Osteoblast (primary cell): ENCODE measurements at regions not wholly inside any gene's neighbourhood (a gene's known extent, or its start where the extent isn't known, plus 50 kb on each side); places are given as distances from the start of the nearest gene placed in this dataset.

Experiments used
- DNase-seq: peaks from one replicate; pipeline ENCODE4 v3.0.0; 2011; ENCODE audit warnings: low spot score, mixed read lengths; ENCODE audit not compliant: insufficient read length; ENCODE audit errors: missing footprints
- H2AFZ ChIP-seq: 2 replicates; pipeline ENCODE4 v1.6.0; 2011; ENCODE audit warnings: mild to moderate bottlenecking, low read length
- H3K27ac ChIP-seq: 2 replicates; pipeline ENCODE4 v1.5.1; 2011; ENCODE audit warnings: mild to moderate bottlenecking, low read depth, low read length, moderate library complexity
- H3K27me3 ChIP-seq: 2 replicates; pipeline ENCODE4 v1.6.0; 2012; ENCODE audit warnings: mild to moderate bottlenecking, control low read depth, inconsistent platforms, low read length, moderate library complexity; ENCODE audit not compliant: insufficient read depth
- H3K36me3 ChIP-seq: 2 replicates; pipeline ENCODE4 v1.5.1; 2011; ENCODE audit warnings: mild to moderate bottlenecking, low read length, control low read depth, moderate library complexity; ENCODE audit not compliant: insufficient read depth
- H3K4me1 ChIP-seq: 2 replicates; pipeline ENCODE4 v1.5.1; 2011; ENCODE audit warnings: mild to moderate bottlenecking, low read length, control low read depth, moderate library complexity; ENCODE audit not compliant: insufficient read depth
- H3K4me2 ChIP-seq: 2 replicates; pipeline ENCODE4 v1.6.0; 2011; ENCODE audit warnings: mild to moderate bottlenecking, low read length; ENCODE audit not compliant: insufficient read depth
- H3K4me3 ChIP-seq: fragments of 200-600 bp; sonication (generic); 3 replicates; pipeline ENCODE4 v1.5.1; 2012; ENCODE audit warnings: mild to moderate bottlenecking, low read length, inconsistent platforms; ENCODE audit not compliant: insufficient read depth
- H3K79me2 ChIP-seq: 2 replicates; pipeline ENCODE4 v1.6.0; 2012; ENCODE audit warnings: mild to moderate bottlenecking, low read length, control low read depth, inconsistent platforms; ENCODE audit not compliant: insufficient read depth
- H3K9me3 ChIP-seq: 2 replicates; pipeline ENCODE4 v1.5.1; 2011; ENCODE audit warnings: low read depth, low read length, control low read depth
- H4K20me1 ChIP-seq: 2 replicates; pipeline ENCODE4 v1.6.0; 2012; ENCODE audit warnings: mild to moderate bottlenecking, low read length, control low read depth; ENCODE audit not compliant: insufficient read depth
- TF ChIP-seq, protein P1 (sequence below): IDR thresholded peaks from 2 replicates; pipeline ENCODE4 v1.5.1; 2011; ENCODE audit warnings: mild to moderate bottlenecking, low read depth, low read length, moderate library complexity; ENCODE audit errors: extremely low read depth

DNA sequence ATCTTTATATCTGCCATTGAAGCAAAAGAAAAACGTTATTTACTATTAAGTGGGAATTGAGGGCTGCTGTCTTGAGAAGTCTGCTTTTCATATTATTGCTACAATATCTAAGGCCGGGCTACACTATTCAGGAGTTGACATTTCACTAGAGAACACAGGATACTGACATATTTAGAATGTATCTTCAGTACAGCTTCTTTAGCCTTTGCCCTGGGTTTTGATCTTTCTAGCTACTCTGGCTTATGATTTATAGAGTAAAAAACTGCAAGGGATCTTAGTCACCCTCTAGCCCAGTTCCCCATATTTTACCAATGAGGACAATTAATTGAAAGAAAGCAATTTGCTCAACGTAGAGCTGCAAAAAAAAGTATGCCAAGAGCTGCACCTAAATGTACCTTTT lies 307.4 kb upstream of the DPPA4 start:
- TF ChIP-seq, protein P1, sequence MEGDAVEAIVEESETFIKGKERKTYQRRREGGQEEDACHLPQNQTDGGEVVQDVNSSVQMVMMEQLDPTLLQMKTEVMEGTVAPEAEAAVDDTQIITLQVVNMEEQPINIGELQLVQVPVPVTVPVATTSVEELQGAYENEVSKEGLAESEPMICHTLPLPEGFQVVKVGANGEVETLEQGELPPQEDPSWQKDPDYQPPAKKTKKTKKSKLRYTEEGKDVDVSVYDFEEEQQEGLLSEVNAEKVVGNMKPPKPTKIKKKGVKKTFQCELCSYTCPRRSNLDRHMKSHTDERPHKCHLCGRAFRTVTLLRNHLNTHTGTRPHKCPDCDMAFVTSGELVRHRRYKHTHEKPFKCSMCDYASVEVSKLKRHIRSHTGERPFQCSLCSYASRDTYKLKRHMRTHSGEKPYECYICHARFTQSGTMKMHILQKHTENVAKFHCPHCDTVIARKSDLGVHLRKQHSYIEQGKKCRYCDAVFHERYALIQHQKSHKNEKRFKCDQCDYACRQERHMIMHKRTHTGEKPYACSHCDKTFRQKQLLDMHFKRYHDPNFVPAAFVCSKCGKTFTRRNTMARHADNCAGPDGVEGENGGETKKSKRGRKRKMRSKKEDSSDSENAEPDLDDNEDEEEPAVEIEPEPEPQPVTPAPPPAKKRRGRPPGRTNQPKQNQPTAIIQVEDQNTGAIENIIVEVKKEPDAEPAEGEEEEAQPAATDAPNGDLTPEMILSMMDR, result no peak
- no peaks in the 10 kb centered on the region for H3K36me3 ChIP-seq
- no peak overlapping the region for H3K4me2 ChIP-seq
- H3K4me3 ChIP-seq, result no peak overlapping the region
- H3K4me1 ChIP-seq, result no peaks in the 10 kb centered on the region
- H2AFZ ChIP-seq, result no peak overlapping the region
- DNase-seq, result no peak
- no peaks in the 10 kb centered on the region for H4K20me1 ChIP-seq
- H3K9me3 ChIP-seq, result no peaks in the 10 kb centered on the region
- H3K79me2 ChIP-seq, result no peaks in the 10 kb centered on the region
- H3K27ac ChIP-seq, result no peak overlapping the region
- no peaks in the 10 kb centered on the region for H3K27me3 ChIP-seq

DNA sequence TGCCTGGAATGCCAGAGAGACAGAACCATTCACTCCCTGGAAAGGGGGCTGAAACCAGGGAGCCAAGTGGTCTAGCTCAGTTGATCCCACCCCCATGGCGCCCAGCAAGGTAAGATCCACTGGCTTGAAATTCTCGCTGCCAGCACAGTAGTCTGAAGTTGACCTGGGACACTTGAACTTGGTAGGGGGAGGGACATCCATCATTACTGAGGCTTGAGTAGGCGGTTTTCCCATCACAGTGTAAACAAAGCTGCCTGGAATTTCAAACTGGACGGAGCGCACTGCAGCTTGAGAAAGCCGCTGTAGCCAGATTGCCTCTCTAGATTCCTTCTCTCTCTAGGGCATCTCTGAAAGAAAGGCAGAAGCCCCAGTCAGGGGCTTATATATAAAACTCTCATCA lies 310.7 kb upstream of the DPPA4 start:
- DNase-seq, result no peak
- H3K27ac ChIP-seq, result no peak overlapping the region
- TF ChIP-seq, protein P1, result no peak
- H2AFZ ChIP-seq, result no peak overlapping the region
- H3K4me2 ChIP-seq, result no peak overlapping the region
- no peaks in the 10 kb centered on the region for H3K79me2 ChIP-seq
- no peaks in the 10 kb centered on the region for H4K20me1 ChIP-seq
- H3K36me3 ChIP-seq, result no peaks in the 10 kb centered on the region
- no peak overlapping the region for H3K4me3 ChIP-seq
- no peaks in the 10 kb centered on the region for H3K27me3 ChIP-seq
- H3K9me3 ChIP-seq, result no peaks in the 10 kb centered on the region
- no peaks in the 10 kb centered on the region for H3K4me1 ChIP-seq

DNA sequence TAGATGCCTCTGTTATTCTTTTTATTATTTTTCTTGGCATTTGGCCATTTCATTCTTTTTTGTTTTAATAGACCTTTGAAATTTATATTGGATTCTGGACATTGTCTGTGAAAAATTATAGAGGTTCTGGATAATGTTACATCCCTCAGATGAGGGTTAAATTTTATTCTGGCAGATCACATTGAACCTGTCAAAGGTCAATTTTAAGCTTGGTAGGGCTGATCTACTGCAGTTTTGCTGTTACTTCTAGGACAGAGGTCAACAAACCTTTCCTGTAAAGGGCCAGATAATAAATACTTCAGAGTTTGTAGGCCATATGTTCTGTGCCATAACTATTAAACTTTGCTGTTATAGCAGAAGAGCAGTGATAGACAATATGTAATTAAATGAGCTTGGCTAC lies 318.9 kb upstream of the DPPA4 start:
- H3K27me3 ChIP-seq, result no peaks in the 10 kb centered on the region
- H3K4me2 ChIP-seq, result no peak overlapping the region
- H3K79me2 ChIP-seq, result no peaks in the 10 kb centered on the region
- no peaks in the 10 kb centered on the region for H3K9me3 ChIP-seq
- DNase-seq, result no peak
- H3K4me3 ChIP-seq, result no peak overlapping the region
- no peaks in the 10 kb centered on the region for H3K36me3 ChIP-seq
- H4K20me1 ChIP-seq, result no peaks in the 10 kb centered on the region
- H3K27ac ChIP-seq, result no peak overlapping the region
- no peak overlapping the region for H2AFZ ChIP-seq
- H3K4me1 ChIP-seq, result no peaks in the 10 kb centered on the region
- TF ChIP-seq, protein P1, result no peak

DNA sequence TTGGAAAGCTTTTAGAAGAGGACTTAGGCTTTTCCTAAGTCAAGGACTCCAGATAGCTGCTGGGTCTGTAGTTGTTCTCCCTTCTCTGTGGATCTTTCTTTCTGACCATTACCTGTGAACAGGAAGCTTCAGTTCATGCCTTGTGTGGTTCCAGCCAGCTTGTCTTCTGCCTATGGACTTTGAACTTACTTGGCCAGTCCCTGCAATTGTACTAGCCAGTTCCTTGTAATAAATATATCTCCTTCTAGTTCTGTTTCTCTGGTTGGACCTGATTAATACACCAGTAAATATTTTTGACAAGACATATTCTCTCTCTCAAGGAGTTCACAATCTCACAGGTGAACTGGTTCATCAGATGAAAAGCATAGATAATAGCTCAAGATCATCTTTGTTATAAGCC lies 341.3 kb upstream of the DPPA4 start:
- no peak overlapping the region for H3K27ac ChIP-seq
- no peaks in the 10 kb centered on the region for H3K27me3 ChIP-seq
- H3K4me2 ChIP-seq, result no peak overlapping the region
- peaks cover 1% of the 10 kb centered on the region for H3K4me1 ChIP-seq
- DNase-seq, result no peak
- H4K20me1 ChIP-seq, result no peaks in the 10 kb centered on the region
- no peaks in the 10 kb centered on the region for H3K36me3 ChIP-seq
- H3K79me2 ChIP-seq, result no peaks in the 10 kb centered on the region
- no peaks in the 10 kb centered on the region for H3K9me3 ChIP-seq
- no peak overlapping the region for H3K4me3 ChIP-seq
- H2AFZ ChIP-seq, result no peak overlapping the region
- TF ChIP-seq, protein P1, result no peak
